CD4-positive, alpha-beta T cell treated with Interleukin-4 for 1 hour (primary cell): ENCODE measurements at regions not wholly inside any gene's neighbourhood (a gene's known extent, or its start where the extent isn't known, plus 50 kb on each side); places are given as distances from the start of the nearest gene placed in this dataset.

Experiments
- DNase-seq, 2 donors: peaks; one replicate each; pipeline ENCODE4 v3.0.0-alpha.2; 2020 to 2022

GRCh38 chr13:29993716-29994488 lies 143.5 kb upstream of the UBL3 start:
- DNase-seq = no peak

GRCh38 chr13:29993196-29993595 lies 142.8 kb upstream of the UBL3 start:
- DNase-seq = no peak

- DNase-seq = no peak
Observed at GRCh38 chr13:29991343-29991742, 140.9 kb upstream of the UBL3 start.

GRCh38 chr13:29987340-29987739 lies 136.9 kb upstream of the UBL3 start:
- DNase-seq = no peak

GRCh38 chr13:29980339-29980738 lies 129.9 kb upstream of the UBL3 start:
- DNase-seq = no peak

- DNase-seq = no peak
Observed at GRCh38 chr13:29978211-29978610, 127.8 kb upstream of the UBL3 start.

GRCh38 chr13:29977476-29978120 lies 127.2 kb upstream of the UBL3 start:
- no peak for DNase-seq

GRCh38 chr13:29976535-29976934 lies 126.1 kb upstream of the UBL3 start:
- DNase-seq = no peak

- no peak for DNase-seq
Observed at GRCh38 chr13:29975283-29975682, 124.9 kb upstream of the UBL3 start.

- no peak for DNase-seq
Observed at GRCh38 chr13:29969286-29969685, 118.9 kb upstream of the UBL3 start.

- no peak for DNase-seq
Observed at GRCh38 chr13:29964181-29964845, 113.9 kb upstream of the UBL3 start.

- DNase-seq = no peak
Observed at GRCh38 chr13:29963089-29963488, 112.7 kb upstream of the UBL3 start.

- DNase-seq = no peak
Observed at GRCh38 chr13:29961036-29961670, 110.7 kb upstream of the UBL3 start.

GRCh38 chr13:29959603-29960002 lies 109.2 kb upstream of the UBL3 start:
- DNase-seq = no peak

- no peak for DNase-seq
Observed at GRCh38 chr13:29959086-29959485, 108.7 kb upstream of the UBL3 start.

- peak; percentile 23 to 39 for DNase-seq
Observed at GRCh38 chr13:29958476-29958875, 108.1 kb upstream of the UBL3 start.

GRCh38 chr13:29957320-29957719 lies 106.9 kb upstream of the UBL3 start:
- no peak for DNase-seq

GRCh38 chr13:29956853-29957252 lies 106.4 kb upstream of the UBL3 start:
- no peak for DNase-seq

GRCh38 chr13:29955137-29955650 lies 104.8 kb upstream of the UBL3 start:
- DNase-seq = no peak

- peak; percentile 43 to 67 for DNase-seq
Observed at GRCh38 chr13:29954082-29955028, 103.9 kb upstream of the UBL3 start.

GRCh38 chr13:29953542-29953941 lies 103.1 kb upstream of the UBL3 start:
- DNase-seq = no peak

- no peak for DNase-seq
Observed at GRCh38 chr13:29952245-29952644, 101.8 kb upstream of the UBL3 start.
